Panc1 (cell line): ENCODE measurements at regions not wholly inside any gene's neighbourhood (a gene's known extent, or its start where the extent isn't known, plus 50 kb on each side); places are given as distances from the start of the nearest gene placed in this dataset.

Experiments
- POLR2AphosphoS5 ChIP-seq: IDR thresholded peaks from 2 replicates; pipeline ENCODE4 v1.6.1; 2012; ENCODE audit warnings: mild to moderate bottlenecking, low read depth, low read length, moderate library complexity
- REST ChIP-seq, 2 experiments: IDR thresholded peaks; 2 replicates each; pipeline ENCODE4 v1.6.1; 2011 to 2012; ENCODE audit warnings: low read depth in 2 of 2, control low read depth in 1 of 2, low read length in 1 of 2, mild to moderate bottlenecking in 1 of 2, moderate library complexity in 1 of 2; ENCODE audit not compliant: insufficient read depth in 1 of 2
- TCF7L2 ChIP-seq: IDR thresholded peaks from 2 replicates; pipeline ENCODE4 v1.6.1; 2011; ENCODE audit warnings: mild to moderate bottlenecking, low read depth, low read length, inconsistent platforms
- TF ChIP-seq, protein P1 (sequence below): fragments of 450-650 bp; IDR thresholded peaks from 2 replicates; pipeline ENCODE4 v1.5.1; 2017; ENCODE audit warnings: mild to moderate bottlenecking

- TF ChIP-seq, protein P1, sequence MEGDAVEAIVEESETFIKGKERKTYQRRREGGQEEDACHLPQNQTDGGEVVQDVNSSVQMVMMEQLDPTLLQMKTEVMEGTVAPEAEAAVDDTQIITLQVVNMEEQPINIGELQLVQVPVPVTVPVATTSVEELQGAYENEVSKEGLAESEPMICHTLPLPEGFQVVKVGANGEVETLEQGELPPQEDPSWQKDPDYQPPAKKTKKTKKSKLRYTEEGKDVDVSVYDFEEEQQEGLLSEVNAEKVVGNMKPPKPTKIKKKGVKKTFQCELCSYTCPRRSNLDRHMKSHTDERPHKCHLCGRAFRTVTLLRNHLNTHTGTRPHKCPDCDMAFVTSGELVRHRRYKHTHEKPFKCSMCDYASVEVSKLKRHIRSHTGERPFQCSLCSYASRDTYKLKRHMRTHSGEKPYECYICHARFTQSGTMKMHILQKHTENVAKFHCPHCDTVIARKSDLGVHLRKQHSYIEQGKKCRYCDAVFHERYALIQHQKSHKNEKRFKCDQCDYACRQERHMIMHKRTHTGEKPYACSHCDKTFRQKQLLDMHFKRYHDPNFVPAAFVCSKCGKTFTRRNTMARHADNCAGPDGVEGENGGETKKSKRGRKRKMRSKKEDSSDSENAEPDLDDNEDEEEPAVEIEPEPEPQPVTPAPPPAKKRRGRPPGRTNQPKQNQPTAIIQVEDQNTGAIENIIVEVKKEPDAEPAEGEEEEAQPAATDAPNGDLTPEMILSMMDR: no peak
- TF ChIP-seq REST (IDR thresholded peaks at IDR 0.05; ENCODE audit: insufficient read depth in 1 of 2, low read depth in 2 of 2, low read length in 1 of 2): no peak
- no peak for TF ChIP-seq POLR2AphosphoS5
- no peak for TF ChIP-seq TCF7L2
Observed at GRCh38 chr5:35407697-35408096, 177.4 kb upstream of the PRLR start.
